Head of caudate nucleus (tissue), 42 donors: ENCODE measurements at regions not wholly inside any gene's neighbourhood (a gene's known extent, or its start where the extent isn't known, plus 50 kb on each side); places are given as distances from the start of the nearest gene placed in this dataset.
"Not testable (repeated sequence)": the region's sequence is repeated elsewhere in the genome, so short reads cannot be mapped to it uniquely, and the experiment has no call there.

Experiments used
- DNase-seq, 42 donors: peaks; one replicate each; pipeline versions ENCODE4 v3.0.0 to v3.0.0-alpha.2; 2020 to 2021; ENCODE audit warnings: mixed read lengths in 7 of 42
- intact Hi-C: fragments of 100-400 bp; cut with DNase I; formaldehyde crosslinking; loops from one replicate; pipeline ENCODE4 v1.15.0; 2022

DNA sequence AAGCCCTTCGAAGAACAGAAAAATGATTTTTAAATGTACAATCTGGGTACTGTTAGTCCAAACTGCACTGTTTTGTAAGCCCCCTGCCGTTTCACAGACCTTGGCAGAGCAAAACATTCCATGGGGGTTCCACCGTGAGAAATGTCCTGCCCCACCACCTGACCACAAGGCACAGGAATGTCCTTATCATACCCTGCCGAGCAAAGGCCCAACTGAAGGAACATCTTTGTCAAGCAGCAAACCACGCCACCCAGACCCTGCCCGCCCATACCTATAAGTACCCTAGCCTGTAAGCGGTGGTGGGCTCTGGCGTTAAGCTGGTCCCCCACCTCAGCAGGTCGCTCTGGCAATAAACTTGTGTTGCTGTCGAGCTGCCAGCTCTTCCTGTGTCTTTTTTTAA is 181.6 kb upstream of the PZP start:
- no peak for DNase-seq
- intact Hi-C loops: no loop called here

DNA sequence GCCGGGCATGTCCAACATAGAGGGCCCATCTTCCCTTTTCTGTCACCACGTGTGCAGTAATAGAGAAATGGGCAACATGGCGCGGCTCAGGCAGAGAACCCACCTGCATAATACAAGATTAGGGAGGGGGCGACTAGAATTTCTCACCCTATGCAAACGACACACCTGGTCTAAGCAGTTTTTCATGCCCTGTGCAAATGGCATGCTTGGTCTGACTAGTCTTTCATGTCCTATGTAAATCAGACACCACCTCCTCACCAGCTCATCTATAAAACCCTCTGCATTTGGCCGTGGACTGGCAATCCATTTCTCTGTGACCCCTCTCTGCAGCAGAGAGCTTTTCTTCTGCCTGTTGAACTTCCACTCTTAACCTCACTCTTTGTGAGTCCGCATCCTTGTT is 180.2 kb upstream of the PZP start:
- DNase-seq: no peak
- intact Hi-C loops: no loop called here

DNA sequence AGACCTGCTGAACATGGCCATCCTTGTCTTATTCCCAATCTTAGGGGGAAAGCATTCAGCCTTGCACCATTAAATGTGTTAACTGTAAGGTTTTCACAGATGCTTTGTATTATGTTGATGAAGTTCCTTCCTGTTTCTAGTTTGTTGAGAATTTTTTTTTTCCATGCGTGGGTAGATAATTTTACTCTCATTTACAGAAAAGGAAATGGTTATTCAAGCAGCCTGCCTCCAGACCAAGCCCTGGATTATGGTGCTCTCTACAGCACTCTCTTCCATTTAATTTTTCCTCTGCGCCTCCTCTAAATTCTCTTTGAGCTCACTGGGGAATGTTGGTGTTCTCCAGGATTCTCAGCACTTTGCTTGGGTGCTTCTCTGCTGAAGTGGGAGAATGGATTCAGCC is 179.3 kb upstream of the PZP start:
- intact Hi-C loops: no loop called here

DNA sequence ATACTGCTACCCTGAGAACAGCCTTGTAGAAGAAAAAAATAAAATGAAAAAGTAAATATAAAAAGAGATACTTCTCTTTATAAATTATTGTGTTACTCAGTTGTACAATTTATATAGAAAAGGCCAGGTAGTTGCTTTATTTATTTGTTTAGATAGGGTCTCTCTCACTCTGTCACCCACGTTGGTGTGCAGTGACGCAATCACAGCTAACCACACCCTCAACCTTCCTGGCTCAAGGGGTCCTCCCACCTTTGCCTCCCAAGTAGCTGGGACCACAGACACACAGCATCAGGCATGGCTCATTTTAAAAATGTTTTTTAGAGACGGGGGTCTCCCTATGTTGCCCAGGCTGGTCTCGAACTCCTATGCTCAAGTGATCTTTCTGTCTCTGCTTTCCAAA is 175.4 kb upstream of the PZP start:
- intact Hi-C loops: no loop called here

More for the DNA sequence above, 179.3 kb upstream of the PZP start:
- no peak for DNase-seq

DNA sequence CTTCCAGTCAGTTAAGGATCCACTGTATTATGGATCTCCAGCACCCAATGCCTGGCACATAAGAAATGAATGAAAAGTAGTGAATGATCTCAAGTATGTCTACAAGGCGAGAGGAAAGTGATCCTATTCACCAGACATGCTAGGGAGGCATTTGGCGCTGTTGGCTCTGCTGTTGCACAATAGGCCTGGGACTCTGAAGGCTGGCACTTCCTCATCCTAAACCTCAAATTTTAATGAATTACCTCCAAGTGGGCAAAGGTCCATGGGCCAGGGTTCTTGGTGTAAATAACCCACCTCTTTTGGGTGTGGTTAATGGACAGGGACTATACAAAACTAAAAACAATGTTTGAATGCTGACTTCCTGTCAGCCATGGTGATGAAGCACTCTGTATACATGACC is 173.4 kb upstream of the PZP start:
- DNase-seq: no peak
- intact Hi-C loops: no loop called here

More for the DNA sequence above, 175.4 kb upstream of the PZP start:
- DNase-seq: no peak

DNA sequence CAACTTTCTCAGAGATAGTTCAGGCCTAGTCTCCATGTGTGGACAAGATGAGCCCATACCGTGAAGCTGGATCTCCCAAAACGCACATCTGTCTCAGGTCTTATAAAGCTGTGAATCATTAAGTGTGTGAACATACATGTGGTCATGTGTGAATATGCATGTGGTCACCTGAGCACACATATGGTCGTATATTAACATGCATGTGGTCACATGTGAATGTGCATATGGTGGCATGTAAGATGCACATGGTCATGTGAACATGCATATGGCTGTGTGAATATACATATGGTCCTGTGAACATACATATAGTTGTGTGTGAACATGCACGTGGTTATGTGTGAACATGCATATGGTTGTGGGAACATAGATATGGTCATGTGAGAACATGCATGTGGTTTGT is 172.5 kb upstream of the PZP start:
- DNase-seq: no peak
- intact Hi-C loops: no loop called here

DNA sequence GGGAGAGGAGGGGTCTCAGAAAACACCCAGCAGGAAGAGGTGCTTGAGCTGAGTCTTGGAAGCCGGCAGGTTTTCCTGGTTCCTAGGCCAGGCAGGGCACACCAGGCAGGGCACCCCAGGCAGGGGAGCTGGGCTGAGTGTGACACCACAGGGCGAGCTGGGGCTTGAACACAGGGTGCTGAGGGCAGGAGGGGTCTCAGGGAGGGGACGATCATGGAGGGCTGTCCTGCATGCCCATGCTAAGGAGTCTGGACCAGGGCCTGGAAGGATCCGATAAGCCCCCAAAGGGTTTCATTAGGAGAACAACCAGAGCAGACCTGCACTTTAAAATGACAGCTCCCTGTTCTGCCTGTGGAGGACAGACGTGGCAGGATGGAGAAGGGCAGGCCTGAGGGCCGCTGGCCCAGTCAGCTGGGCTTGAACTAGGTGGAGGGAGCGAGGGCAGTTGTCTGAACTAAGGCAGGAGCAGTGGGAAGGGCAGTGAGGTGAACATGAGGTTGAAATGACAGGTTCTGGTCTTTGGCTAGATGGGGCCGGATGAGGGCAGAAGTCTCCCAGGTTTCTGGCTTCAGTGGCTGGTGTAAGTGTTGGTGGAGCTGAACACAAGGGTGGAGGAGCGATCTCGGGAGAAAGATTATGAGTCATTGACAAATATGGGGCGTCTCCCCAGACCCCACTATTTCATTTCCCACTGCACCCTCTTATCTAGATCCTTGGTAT is 171.0 kb upstream of the PZP start:
- intact Hi-C loops: no loop called here
- no peak for DNase-seq

DNA sequence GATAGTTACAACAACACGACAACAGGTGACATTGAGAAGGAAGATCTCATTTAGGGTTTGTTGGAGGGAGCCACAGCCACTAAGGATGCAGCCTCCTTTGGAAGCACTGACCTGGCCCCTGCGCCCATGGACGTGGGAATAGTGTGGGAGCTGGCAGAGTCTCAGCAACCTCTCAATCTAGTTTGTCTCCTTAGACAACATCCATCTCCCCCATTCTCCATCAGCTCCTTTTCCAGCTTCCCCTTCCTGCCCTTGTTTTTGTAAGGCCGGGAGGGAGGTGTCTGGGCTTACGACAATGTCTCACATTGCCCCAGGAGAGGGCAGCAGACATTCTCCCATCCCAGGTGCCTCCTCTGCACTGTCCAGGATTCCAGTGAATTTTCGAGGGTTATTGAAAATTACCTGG is 170.2 kb upstream of the PZP start:
- intact Hi-C loops: no loop called here
- DNase-seq: no peak

DNA sequence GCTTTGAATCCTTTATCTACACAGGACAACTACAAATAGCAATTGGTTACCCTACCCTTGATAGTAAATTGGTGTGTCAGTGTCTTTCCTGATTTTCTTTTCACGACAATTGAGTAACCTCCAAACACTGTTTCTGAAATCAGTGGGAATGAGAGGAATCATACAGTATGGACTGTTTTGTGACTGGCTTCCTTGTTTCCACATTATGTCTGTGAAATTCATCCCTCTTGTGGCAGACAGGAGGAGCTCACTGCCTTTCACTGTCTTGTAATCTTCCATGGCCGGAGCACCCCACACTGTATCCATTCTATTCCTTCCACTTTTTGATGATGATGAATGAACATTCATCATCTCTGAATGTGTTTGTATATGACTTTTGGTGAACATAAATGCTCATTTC is 164.0 kb upstream of the PZP start:
- peak in 1 of 42 donors; percentile 10 for DNase-seq
- intact Hi-C loops: no loop called here

DNA sequence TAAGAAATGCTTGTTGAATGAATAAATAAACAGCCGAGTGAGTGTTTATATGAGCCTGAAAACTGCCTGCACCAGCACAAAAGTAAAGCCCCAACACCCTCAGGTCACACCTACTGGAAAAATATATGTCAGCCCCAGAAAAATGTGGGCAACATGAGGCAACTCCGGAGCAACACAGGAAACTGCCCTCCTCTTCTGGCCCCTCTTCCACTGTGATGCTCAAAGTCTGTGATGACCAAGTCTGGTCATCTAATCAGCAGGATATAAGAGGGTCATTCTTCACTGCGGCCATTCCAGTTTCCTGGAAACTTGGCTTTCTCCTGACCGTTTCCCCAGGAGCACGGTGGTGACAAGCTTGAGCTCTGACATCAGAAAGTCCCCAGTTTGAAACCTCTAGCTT is 159.6 kb upstream of the PZP start:
- no peak for DNase-seq
- intact Hi-C loops: no loop called here

DNA sequence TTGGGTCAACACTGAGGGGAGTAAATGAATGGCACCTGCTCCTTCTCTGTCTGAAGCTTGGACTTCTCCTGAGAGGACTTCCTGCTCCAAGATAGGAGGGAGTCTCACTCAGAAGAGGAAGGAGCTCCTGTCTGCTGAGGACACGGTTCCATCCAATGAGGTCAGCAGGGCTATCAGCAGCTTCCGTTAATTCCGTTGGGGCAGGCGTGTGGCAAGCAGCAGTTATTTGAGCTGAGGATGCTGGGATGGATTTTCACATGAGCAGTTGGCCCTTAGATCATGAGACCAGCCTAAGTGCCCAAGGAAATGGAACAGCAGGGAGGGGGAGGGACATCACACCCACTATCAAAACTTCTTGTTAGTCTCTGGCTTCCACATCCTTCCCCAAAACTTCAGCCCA is 159.0 kb upstream of the PZP start:
- intact Hi-C loops: no loop called here

DNA sequence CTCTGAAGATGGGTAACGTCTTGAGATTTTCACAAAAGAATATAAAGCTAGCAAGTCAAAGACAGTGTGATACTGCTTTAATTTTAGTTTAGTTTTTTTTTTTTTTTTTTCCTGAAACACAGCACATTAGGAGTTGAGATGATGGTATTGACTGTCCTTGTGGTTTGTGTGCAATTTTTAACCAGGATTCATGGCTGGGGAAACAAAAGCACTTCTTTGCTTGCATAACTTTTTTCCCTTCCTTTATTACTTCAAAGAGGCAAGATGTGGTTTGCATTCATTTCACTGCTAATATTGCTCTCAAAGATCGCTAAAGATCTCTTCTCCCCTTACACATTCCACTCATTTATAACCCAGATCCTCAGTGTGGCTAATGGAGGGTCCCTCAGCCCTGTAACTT is 157.1 kb upstream of the PZP start:
- intact Hi-C loops: no loop called here
- DNase-seq: no peak

More for the DNA sequence above, 159.0 kb upstream of the PZP start:
- no peak for DNase-seq

DNA sequence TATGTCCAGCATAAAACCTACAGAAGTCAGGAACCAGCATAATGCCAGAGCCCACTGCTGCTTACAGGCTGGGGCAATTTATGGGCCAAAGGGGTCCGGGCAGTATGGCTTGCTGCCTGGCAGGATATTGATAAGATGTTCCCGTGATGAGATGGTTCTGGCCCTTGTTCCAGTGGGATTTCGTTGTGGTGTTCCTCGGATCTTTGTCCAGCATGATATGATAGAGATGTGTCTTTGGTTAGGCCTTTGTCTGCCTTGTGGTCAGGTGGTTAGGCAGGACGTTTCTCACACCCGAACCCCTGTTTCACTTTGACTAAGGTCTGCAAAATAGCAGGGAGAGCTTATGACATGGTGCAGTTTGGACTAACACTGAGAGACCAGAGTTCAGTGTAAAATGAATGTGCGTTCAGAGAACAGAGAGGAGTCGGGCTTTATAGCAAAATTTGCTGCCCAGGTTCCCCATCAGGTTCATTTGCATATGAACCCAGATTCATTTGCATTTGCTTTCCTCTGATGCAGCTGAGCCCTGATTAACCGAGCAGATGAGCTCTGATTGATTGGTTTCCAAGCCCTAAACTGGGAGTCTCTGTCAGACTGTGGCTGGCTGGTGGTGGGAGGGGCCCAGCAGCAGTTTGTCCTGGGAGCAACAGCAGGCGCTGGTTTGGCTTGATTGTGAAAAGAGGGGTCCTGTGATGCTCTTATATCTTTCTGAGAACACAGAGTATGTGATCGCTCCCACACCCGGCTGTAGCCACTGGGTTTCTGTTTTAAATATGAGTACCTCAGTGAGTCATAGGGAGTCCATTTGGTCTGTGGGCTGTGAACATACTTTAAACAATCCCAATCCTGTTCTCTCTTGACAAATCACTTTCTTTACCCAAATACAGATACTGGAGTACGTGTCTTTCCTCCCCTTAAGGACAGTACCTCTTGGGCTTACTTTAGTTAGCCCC is 156.3 kb upstream of the PZP start:
- intact Hi-C loops: no loop called here

DNA sequence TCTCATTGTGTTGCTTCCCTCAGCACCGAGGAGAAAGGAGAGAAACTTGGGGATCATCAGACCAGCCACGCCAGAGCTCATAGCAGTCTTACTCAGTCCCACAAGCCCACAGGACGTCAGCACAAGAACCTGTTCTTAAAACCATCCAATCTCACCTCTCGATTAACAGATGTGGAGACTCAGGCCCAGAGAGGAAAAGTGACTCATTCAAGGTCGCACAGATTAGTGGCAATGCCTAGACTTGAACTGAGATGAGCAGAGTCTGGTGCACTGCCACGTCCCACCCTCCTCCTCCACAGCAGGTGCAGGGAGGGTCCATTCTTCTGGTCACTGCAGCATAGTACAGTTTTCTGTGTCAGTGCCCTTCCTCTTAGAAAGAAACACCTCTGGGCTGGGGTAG is 154.9 kb upstream of the PZP start:
- intact Hi-C loops: no loop called here
- DNase-seq: no peak

More for the DNA sequence above, 156.3 kb upstream of the PZP start:
- DNase-seq: peak in 8 of 42 donors; percentile 7 to 20 (median 12)

DNA sequence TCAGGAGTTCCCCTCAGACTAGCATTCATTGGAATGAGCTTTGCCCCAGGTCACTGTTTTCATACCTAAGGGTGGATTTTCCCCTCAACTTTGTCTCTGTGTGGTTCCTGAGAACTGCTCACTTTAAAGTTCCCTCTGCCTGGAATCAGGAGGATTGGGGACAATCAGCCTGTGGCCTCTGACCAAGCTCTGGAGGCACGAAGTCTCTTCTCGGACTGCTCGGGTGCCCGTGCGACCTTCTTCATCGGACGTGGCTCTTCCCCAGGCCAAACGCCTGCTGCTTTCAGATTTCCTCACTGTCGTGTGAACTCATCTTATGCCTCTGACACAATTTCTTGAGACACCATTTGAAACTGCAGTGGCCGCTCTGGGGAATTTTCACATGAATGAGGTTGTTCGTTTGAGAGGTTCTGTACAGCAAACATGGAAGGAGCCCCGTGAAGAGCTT is 153.7 kb upstream of the PZP start:
- no peak for DNase-seq
- intact Hi-C loops: no loop called here

DNA sequence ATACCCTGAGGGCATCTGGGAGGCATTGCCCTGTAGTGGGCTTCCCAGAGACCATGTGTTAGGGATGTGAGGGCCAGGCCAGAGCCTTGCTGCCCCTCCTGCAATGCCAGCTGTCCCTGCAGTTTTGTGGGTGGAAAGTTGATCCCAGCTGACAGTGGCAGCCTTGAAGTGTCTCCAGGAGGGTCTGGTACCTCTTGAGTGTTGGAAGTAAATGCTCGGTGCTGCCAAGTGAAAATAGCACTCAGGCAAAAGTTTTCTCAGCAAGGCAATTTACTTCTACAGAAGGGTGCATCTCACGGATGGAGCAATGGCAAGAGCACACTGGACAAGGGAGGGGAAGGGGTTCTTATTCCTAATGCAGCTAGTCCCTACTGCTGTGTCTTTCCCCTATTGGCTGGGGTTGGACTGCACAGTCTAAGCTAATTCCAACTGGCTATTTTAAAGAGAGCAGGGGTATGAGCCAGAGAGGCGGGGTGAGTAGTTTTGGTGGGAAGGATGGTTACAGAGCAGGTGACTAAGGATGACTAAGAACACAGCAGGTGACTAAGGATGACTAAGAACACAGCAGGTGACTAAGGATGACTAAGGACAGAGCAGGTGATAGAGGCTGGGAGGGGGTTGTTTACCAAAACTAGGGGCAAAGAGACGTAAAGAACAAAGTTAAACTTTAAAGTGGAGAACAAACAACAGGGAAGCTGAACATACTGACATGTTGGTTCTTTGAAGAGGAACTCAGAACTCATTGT is 146.0 kb upstream of the PZP start:
- intact Hi-C loops, DNase-seq: not testable (repeated sequence)

DNA sequence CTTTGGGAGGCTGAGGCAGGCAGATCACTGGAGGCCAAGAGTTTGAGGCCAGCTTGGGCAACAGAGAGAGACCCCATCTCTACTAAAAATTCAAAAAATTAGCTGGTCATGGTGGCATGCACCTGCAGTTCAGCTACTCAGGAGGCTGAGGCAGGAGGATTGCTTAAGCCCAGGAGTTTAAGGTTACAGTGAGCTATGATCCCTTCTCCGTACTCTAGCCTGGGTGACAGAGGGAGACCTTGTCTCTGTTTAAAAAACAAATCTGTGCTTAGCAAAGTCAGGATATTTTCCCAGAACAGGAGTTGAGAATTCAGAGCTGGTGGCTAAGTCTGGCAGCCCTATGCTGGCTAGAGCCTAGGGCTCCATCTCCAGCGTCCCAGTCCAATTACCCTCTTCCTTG is 142.9 kb upstream of the PZP start:
- intact Hi-C loops: no loop called here

DNA sequence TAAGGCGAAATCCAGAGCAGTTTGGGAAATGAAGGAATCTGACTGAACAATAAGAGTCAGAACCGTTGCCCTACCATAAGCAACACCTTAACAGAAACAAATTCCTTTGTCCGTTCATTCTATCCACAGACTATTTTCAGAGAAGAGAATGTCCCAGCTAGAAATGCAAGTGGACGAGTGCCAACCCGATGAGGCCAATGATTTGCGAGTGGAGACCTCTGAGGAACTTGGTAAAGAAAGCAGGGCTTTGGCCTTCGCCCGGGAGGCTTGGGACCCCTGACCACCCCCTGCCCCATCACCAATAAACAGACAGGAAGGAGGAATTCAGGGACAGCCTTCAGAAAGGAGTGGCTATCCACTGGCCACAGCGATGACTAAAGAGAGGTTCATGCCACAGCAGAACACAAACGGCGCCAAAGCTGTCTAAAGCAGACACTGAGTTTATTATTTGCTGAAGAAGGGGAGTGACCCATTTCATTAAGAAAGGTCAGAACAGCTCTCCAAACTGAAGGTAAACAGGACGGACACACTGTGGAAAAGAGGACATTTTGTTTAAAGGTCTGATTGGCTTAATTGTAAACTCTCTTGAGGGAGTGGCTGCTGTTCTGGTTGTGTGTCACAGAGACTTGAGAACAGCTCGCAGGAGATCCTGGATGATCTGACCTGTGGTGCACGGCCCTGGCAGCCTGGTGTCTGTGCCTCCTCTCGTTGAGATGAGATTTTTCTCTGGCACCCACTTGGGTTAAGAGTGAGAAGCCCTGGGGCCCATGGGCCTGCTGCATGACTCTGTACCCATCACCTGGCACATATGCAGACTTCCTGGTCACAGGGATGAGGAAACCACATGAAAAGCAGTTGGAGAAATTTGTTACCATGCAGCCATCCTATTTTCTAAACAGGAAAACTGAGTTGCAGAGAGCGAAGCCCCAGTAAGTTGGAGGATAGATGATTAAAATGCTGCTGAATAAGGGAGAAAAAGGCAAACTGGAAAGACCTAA is 142.0 kb upstream of the PZP start:
- no peak for DNase-seq
- intact Hi-C loops: no loop called here

More for the DNA sequence above, 142.9 kb upstream of the PZP start:
- no peak for DNase-seq
